Stimulated activated naive B cell treated with anti-CD40 and anti-IgM and Interleukin-4, amounts not matched to agents 10 μg/mL and 1 μg/mL and 100 μg/mL, for 72 hours (primary cell): ENCODE measurements at regions not wholly inside any gene's neighbourhood (a gene's known extent, or its start where the extent isn't known, plus 50 kb on each side); places are given as distances from the start of the nearest gene placed in this dataset.
"Not testable (repeated sequence)": the region's sequence is repeated elsewhere in the genome, so short reads cannot be mapped to it uniquely, and the experiment has no call there.

Experiments used
- ATAC-seq, 2 donors: fragments of 150-1000 bp; cut with Tn5 transposase; replicated peaks; 2 replicates each; pipeline ENCODE4 v1.10.0; 2021; ENCODE audit warnings: moderate library complexity in 1 of 2
- DNase-seq: peaks from one replicate; pipeline ENCODE4 v3.0.0; 2021
- H3K27ac Mint-ChIP-seq: one replicate; pipeline ENCODE4 v1.8.0; 2022; ENCODE audit warnings: mild to moderate bottlenecking, mixed read lengths
- H3K27me3 Mint-ChIP-seq, 2 donors: one replicate each; pipeline ENCODE4 v1.8.0; 2022; ENCODE audit warnings: mixed read lengths in 2 of 2
- H3K36me3 Mint-ChIP-seq, 2 donors: one replicate each; pipeline ENCODE4 v1.8.0; 2022; ENCODE audit warnings: mixed read lengths in 2 of 2, mild to moderate bottlenecking in 1 of 2
- H3K4me1 Mint-ChIP-seq, 2 donors: one replicate each; pipeline ENCODE4 v1.8.0; 2022; ENCODE audit warnings: mixed read lengths in 2 of 2, mild to moderate bottlenecking in 1 of 2
- H3K4me3 Mint-ChIP-seq, 2 donors: one replicate each; pipeline ENCODE4 v1.8.0; 2022; ENCODE audit warnings: mild to moderate bottlenecking in 2 of 2, mixed read lengths in 2 of 2, moderate library complexity in 1 of 2
- H3K9me3 Mint-ChIP-seq, 2 donors: one replicate each; pipeline ENCODE4 v1.8.0; 2022; ENCODE audit warnings: mixed read lengths in 2 of 2, mild to moderate bottlenecking in 1 of 2

DNA sequence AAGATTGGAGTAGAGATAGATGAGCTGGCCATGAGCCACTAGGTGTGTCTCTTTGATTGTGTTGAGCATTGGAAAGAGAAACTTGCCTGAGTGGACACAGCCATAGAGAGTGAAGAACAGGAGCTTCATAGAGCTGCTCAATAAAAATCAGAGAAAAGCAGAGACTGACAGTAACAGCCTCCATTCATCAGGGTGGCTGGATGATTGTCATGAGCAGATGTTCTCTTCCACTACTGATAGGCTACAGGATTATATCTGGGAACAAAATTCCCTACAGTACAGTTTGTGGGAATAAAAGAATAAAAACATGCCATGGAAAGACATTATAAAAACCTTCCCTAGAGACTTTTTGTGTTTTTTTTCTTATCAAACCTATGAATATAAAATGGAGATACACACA, 404.8 kb upstream of the ACVR2A start:
- no peak for DNase-seq
- Mint-ChIP-seq H3K36me3 (no peaks in the 10 kb centered on the region), H3K4me3 (no peak overlapping the region), H3K27me3 (no peaks in the 10 kb centered on the region), H3K9me3 (no peaks in the 10 kb centered on the region), H3K4me1 (no peaks in the 10 kb centered on the region), H3K27ac (no peak overlapping the region)
- no peak for ATAC-seq

DNA sequence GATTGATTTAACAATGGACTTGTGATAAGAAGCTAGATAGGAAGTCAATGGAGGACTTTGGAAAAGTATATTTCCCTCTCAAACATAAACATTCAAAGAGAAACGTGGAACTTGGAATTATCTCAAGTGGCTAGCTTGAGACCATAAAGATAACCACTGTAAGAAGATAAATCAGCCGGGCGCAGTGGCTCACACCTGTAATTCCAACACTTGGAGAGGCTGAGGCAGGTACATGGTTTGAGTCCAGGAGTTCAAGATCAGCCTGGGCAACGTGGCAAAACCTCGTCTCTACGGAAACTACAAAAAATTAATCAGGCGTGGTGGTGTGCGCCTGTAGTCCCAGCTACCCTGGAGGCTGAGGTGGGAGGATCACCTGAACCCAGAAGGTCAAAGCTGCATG, 405.9 kb upstream of the ACVR2A start:
- Mint-ChIP-seq H3K9me3 (no peaks in the 10 kb centered on the region), H3K27ac (no peak overlapping the region), H3K36me3 (no peaks in the 10 kb centered on the region), H3K4me1 (no peaks in the 10 kb centered on the region), H3K4me3 (no peak overlapping the region), H3K27me3 (no peaks in the 10 kb centered on the region)
- DNase-seq, result no peak
- no peak for ATAC-seq

DNA sequence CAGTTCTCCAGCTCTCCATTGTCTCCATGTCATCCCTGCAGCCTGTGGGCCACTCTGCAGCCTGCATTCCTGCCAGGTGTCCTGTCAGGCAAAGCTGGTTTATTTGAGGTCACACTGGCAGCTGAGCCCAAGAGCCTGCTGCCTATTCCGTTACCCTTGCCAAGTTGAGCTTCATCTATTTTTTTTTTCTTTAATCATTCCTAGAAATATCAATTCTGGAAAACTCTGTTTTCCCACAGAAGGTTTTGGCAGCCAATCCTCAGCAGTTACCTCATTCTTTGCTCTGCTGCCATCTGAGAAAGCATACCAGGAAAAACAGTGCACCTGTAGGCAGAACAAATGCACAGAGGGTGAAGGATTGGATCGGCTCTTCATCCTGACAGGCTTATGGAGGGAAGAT, 411.0 kb upstream of the ACVR2A start:
- Mint-ChIP-seq H3K4me3 (no peak overlapping the region), H3K9me3 (no peaks in the 10 kb centered on the region), H3K27ac (no peak overlapping the region), H3K27me3 (no peaks in the 10 kb centered on the region), H3K36me3 (no peaks in the 10 kb centered on the region), H3K4me1 (no peaks in the 10 kb centered on the region)
- DNase-seq (no peak), ATAC-seq (no peak)

DNA sequence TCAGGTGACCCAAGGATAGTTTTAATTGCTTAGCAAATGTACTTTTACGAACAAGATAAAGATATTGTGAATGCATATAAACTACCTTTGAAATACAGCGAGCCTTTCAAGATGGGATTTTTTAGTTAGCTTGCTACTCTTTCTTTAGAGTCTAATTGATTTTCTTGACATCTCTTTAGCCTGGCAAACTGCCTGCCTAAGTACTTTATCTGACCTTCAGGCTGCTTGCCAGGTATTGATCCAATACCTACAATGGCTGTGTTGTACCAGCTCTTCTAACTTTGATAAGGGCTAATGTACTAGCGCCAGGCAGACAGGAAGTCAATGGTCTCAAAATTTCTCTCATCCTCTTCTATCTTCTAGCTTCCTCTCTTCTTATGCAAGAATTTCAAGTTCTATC, 414.4 kb upstream of the ACVR2A start:
- Mint-ChIP-seq H3K36me3 (no peaks in the 10 kb centered on the region), H3K9me3 (no peaks in the 10 kb centered on the region), H3K4me1 (no peaks in the 10 kb centered on the region), H3K27ac (no peak overlapping the region), H3K27me3 (no peaks in the 10 kb centered on the region), H3K4me3 (no peak overlapping the region)
- no peak for ATAC-seq
- no peak for DNase-seq

DNA sequence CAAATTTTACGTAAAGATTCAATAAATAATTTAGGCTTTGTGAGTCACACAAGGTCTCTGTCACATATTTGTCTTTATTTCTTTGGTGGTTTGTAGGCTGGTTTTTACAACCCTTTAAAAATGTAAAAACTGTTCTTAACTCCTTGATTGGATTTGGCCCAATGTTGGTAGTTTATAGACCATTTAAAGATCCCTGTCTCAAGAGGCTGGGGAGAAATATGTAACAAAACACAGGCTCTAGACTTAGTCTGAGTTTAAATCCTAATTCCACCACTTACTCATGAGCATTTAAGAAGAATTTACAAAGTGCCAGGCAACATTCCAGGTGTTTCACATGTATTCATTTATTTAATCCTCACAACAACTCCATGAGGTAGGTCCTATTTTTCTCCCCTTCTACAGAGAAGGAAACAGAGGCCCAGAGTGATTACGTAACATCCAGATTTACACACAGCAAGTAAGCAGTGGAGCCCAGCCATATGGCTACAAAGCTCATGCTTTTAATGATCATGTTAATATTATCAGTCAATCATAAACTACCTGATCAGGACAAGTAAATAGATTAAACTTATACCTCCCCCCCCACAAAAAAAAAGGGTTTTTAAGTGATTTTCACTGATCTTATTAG, 416.6 kb upstream of the ACVR2A start:
- no peak overlapping the region for H3K27ac Mint-ChIP-seq
- H3K4me1 Mint-ChIP-seq, result no peaks in the 10 kb centered on the region
- H3K9me3 Mint-ChIP-seq, result no peaks in the 10 kb centered on the region
- H3K36me3 Mint-ChIP-seq, result no peaks in the 10 kb centered on the region
- no peak overlapping the region for H3K4me3 Mint-ChIP-seq
- ATAC-seq, result no peak
- DNase-seq, result no peak
- no peaks in the 10 kb centered on the region for H3K27me3 Mint-ChIP-seq

DNA sequence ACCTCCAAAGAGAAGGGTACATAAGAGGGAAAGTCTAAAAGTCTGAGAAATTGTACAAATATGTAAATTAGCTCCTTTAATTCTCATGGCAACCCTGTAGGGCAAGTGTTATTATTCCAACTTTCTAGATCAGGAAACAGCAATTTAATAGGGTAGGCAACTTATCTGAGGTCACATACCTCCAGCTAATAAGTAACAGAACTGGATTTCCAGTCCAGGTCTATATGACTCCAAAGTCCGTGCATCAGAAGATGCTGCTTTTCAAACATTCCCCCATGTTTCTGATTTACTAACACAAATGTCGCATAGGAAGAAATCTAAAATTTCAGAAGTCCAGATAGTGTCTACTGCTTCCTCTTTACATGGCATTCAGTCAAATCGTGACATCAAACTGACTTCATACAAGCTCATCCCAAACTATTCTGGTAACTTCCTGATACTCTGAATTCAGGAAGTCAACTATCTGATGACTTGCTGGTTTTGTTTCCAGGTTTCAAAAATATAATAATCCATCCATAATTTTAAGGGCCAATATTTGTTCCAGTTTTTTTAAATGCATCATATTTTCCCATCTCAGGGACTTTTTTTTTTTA, 419.3 kb upstream of the ACVR2A start:
- no peak for DNase-seq
- Mint-ChIP-seq H3K4me1 (no peaks in the 10 kb centered on the region), H3K36me3 (no peaks in the 10 kb centered on the region), H3K27ac (no peak overlapping the region), H3K27me3 (no peaks in the 10 kb centered on the region), H3K9me3 (no peaks in the 10 kb centered on the region), H3K4me3 (no peak overlapping the region)
- ATAC-seq, result no peak

DNA sequence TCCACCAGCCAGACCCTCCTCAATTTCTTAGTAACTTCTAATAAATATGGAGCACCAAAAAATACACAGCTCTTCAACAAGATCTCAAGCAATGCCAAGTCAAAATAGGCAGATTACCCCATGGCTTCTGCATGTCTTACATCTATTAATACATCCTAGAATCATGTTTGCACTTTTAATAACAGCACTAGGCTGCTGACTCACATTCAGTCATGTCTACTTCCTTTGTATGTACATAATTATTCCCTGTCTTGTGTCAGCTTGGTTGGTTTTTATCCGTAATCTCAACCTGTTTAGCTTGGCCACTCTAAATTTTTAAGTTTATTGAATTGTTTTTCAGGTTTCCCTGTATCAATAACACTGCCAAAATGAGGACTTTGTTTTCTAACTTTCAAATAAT, 420.1 kb upstream of the ACVR2A start:
- Mint-ChIP-seq H3K9me3 (no peaks in the 10 kb centered on the region), H3K4me3 (no peak overlapping the region), H3K4me1 (no peaks in the 10 kb centered on the region), H3K27me3 (no peaks in the 10 kb centered on the region), H3K27ac (no peak overlapping the region), H3K36me3 (no peaks in the 10 kb centered on the region)
- ATAC-seq (no peak), DNase-seq (no peak)

DNA sequence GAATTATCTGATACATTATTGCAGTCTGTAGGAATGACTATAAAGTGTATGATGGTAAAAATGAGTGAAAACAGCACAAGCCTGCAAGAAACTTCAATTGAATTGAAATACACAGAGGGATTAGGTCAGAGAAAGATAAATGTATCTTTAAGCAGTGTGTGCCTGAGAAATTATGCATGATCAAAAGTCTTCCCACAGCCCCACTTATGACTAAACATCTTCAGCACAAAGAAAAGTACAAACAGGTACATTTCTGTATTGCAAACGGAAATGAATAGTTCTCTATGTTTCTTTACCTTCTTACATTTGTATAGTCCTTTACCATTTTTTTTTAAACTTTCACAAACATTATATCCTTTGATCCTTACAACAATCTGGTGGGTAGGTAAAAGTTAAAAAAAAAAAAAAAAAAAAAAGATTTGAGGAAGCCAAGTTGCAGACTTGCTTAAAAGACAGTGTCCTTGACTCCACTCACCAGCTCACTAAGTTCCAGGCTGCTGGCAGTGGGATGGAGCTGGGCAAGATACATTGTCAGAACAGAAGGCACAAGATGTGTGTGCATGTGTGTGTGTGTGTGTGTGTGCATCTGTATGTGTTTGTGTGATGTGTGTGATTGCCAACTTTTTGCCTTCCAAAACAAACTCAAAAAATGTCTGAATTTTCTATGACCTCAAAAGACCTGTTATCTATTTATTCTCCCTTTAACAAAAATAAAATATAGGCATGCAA, 423.7 kb upstream of the ACVR2A start:
- Mint-ChIP-seq H3K4me3 (no peak overlapping the region), H3K9me3 (peaks cover 0 to 1% of the 10 kb centered on the region in 2 donors), H3K4me1 (no peaks in the 10 kb centered on the region), H3K27me3 (no peaks in the 10 kb centered on the region), H3K27ac (no peak overlapping the region), H3K36me3 (no peaks in the 10 kb centered on the region)
- DNase-seq (no peak), ATAC-seq (no peak)

DNA sequence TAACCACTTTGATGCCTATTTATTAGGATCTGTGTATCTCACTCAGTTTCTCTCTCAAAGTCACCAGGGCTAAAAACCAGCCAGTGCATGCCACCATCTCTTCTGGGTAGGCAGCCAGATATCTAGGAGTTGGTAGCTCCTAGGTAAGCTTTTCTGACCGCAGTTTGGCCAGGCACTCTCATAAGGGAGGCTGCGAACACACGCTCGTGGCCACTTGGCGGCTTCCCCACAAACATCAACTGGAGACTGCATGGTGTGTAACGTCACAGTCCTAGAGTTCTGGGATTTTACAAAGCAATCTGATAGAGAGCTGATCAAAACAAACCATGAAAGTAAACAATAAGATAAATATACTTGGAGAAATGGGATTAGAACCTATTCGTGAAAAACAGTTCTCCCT, 424.3 kb upstream of the ACVR2A start:
- no peak overlapping the region for H3K4me3 Mint-ChIP-seq
- no peak for ATAC-seq
- H3K27me3 Mint-ChIP-seq, result no peaks in the 10 kb centered on the region
- H3K36me3 Mint-ChIP-seq, result no peaks in the 10 kb centered on the region
- DNase-seq, result no peak
- H3K4me1 Mint-ChIP-seq, result no peaks in the 10 kb centered on the region
- H3K9me3 Mint-ChIP-seq, result peaks cover 0 to 1% of the 10 kb centered on the region in 2 donors
- H3K27ac Mint-ChIP-seq, result no peak overlapping the region

DNA sequence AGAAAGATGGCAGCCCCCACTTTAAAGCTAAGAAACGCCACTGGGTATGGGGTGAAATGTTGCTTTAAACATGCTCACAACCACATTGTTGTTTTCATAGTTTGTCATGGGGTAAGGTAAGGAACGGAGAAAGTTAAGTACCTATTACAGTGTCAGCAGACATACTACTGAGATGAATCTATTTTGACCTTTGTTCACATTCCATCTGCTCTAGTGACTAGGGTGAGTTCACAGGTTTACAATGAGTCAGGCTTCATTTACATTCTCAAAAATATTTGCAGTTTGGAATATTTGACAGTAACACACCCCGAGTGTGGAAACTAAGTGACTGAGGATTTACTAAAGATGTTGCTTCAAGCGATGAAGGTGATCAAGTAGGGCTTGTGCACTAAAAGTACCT, 428.7 kb upstream of the ACVR2A start:
- DNase-seq (no peak), ATAC-seq (no peak)
- Mint-ChIP-seq H3K27me3 (no peaks in the 10 kb centered on the region), H3K9me3 (peaks cover 0 to 4% of the 10 kb centered on the region in 2 donors), H3K36me3 (no peaks in the 10 kb centered on the region), H3K4me1 (no peaks in the 10 kb centered on the region), H3K4me3 (no peak overlapping the region), H3K27ac (no peak overlapping the region)

DNA sequence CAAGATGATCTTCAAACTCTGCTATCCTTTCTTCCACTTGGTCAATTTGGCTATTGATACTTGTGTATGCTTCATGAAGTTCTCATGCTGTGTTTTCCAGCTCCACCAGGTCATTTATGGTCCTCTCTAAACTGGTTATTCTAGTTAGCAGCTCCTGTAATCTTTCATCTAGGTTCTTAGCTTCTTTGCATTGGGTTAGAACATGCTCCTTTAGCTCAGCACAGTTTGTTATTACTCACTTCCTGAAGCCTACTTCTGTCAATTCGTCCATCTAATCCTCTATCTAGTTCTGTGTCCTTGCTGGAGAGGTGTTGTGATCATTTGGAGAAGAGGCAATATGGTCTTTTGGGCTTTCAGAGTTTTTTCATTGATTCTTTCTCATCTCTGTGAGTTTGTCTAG, 430.2 kb upstream of the ACVR2A start:
- H3K9me3 Mint-ChIP-seq, H3K4me1 Mint-ChIP-seq, DNase-seq, H3K4me3 Mint-ChIP-seq, H3K36me3 Mint-ChIP-seq, ATAC-seq, H3K27me3 Mint-ChIP-seq, H3K27ac Mint-ChIP-seq: not testable (repeated sequence)

DNA sequence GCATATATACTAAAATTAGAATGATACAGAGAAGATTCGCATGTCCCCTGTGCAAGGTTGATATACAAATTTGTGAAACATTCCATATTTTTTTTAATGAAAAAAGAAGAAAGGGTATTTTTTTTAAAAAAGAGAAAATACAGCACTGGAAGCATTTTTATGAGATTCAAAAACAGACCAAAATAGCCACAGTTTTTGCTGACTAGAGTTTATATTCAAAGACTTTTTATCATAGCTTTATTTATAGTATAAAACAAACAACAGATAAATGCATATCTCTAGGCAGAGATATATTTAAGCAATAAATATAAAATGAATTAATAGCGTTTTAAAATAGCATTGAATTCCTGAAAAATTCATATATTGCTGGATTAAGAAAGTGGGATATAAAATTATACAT, 436.5 kb upstream of the ACVR2A start:
- H3K4me3 Mint-ChIP-seq, result no peak overlapping the region
- no peak overlapping the region for H3K27ac Mint-ChIP-seq
- peaks cover 8 to 9% of the 10 kb centered on the region in 2 donors for H3K9me3 Mint-ChIP-seq
- H3K27me3 Mint-ChIP-seq, result no peaks in the 10 kb centered on the region
- ATAC-seq (no peak), DNase-seq (no peak)
- H3K4me1 Mint-ChIP-seq, result no peaks in the 10 kb centered on the region
- H3K36me3 Mint-ChIP-seq, result no peaks in the 10 kb centered on the region

DNA sequence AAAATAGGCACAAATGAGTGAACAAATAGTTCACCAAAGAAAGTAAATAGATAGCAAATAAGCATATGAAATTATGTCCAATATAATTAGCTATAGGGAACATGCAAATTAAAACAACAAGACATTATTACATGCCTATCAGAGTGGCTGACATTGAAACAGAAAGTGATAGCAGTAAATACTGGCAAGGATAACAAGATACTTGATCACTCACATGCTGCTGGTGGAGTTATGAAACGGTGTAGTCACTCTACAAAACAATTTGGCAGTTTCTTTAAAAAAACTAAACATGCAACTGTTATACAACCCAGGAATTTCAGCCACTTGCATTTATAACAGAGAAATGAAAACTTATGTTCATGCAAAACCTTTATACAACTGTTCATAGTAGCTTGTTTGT, 439.2 kb upstream of the ACVR2A start:
- no peaks in the 10 kb centered on the region for H3K27me3 Mint-ChIP-seq

DNA sequence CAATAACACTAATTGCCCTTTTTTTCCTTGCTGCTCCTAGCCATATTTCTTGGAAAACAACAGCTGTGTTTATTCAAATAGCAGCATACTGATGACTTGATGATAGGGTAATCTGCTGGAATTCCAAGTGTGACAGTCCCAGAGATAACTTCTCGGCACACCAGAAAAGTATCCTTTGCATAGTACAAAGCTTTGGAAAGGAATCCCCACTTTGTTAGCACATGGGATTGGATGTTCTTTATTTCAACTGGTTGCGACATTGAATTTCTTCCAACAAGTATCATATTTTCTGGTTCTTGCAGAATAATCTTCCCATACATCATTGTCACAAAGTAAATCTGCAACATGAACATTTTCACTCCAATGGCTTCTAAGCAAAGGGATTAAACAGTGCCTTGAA, 445.8 kb upstream of the ACVR2A start:
- no peaks in the 10 kb centered on the region for H3K27me3 Mint-ChIP-seq
- H3K9me3 Mint-ChIP-seq, result no peaks in the 10 kb centered on the region
- DNase-seq (no peak), ATAC-seq (no peak)
- no peaks in the 10 kb centered on the region for H3K4me1 Mint-ChIP-seq
- H3K27ac Mint-ChIP-seq, result no peak overlapping the region
- H3K36me3 Mint-ChIP-seq, result no peaks in the 10 kb centered on the region
- no peak overlapping the region for H3K4me3 Mint-ChIP-seq

More for the DNA sequence above, 439.2 kb upstream of the ACVR2A start:
- no peaks in the 10 kb centered on the region for H3K36me3 Mint-ChIP-seq
- DNase-seq, result no peak
- H3K9me3 Mint-ChIP-seq, result peaks cover under 1 to 4% of the 10 kb centered on the region in 2 donors
- H3K4me3 Mint-ChIP-seq, result no peak overlapping the region
- H3K27ac Mint-ChIP-seq, result no peak overlapping the region
- no peaks in the 10 kb centered on the region for H3K4me1 Mint-ChIP-seq
- ATAC-seq, result no peak

DNA sequence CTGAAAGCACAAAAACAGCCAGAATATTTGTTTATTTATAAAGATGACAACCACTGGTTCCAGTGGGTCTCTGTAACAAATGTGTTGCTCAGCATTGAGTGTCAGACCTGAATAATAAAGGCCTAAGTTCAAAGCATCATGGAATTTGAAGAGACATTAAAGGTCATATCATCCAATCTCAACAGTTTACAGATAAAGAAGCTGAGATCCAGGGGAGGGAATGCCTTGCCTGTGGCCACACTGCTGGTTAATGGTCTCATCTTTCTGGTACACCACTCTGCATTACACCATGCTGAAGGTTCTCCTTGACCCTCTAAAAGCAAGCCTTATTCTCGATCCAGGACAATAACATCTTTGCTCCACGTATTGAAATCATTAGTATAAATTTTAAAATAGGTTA, 446.5 kb upstream of the ACVR2A start:
- DNase-seq (no peak), ATAC-seq (no peak)
- no peaks in the 10 kb centered on the region for H3K36me3 Mint-ChIP-seq
- H3K9me3 Mint-ChIP-seq, result no peaks in the 10 kb centered on the region
- no peaks in the 10 kb centered on the region for H3K4me1 Mint-ChIP-seq
- H3K4me3 Mint-ChIP-seq, result no peak overlapping the region
- no peak overlapping the region for H3K27ac Mint-ChIP-seq
- H3K27me3 Mint-ChIP-seq, result no peaks in the 10 kb centered on the region
